ENCODE measurements at regions not wholly inside any gene's neighbourhood (a gene's known extent, or its start where the extent isn't known, plus 50 kb on each side); places are given as distances from the start of the nearest gene placed in this dataset.

DNA sequence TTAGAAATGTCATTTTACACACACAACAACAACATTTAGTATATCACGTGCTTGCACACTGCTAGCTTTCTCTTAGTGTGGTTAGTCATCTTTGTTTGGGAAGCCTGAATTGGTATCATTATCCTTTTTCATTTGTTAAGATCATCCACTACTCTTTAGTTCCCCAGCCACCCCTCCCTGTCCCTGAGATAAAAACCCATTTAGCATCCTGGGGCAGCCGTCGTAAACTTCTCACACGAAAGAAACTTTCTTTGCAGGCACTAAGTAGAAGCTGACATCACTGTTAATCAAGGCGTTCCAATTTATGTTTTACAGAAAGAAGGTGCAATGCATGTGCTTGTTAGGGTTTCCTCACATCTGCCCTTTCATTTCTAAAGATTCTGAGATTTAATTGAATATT is 475.1 kb upstream of the FZD8 start:
- Histone ChIP-seq H3K27me3 (replicated peaks in 1 of 2; ENCODE audit: control insufficient read depth in 2 of 2, insufficient read depth in 2 of 2, low read length in 1 of 2) (no peaks in the 10 kb centered on the region), H3K9me3 (replicated peaks; ENCODE audit: control insufficient read depth, insufficient read depth, low read length) (no peaks in the 10 kb centered on the region), H3K4me1 (ENCODE audit: control insufficient read depth, insufficient read depth, low read length) (no peaks in the 10 kb centered on the region), H3K79me2 (ENCODE audit: control insufficient read depth, insufficient read depth, low read length) (no peaks in the 10 kb centered on the region), H3K4me3 (no peak overlapping the region), H3K36me3 (ENCODE audit: control insufficient read depth in 2 of 2, insufficient read depth in 2 of 2, low read length in 1 of 2) (no peaks in the 10 kb centered on the region), H3K9ac (ENCODE audit: control insufficient read depth, insufficient read depth, low read length) (no peak overlapping the region), H4K20me1 (ENCODE audit: control insufficient read depth, insufficient read depth) (no peaks in the 10 kb centered on the region), H3K4me2 (ENCODE audit: control insufficient read depth, insufficient read depth) (no peak overlapping the region), H2AFZ (ENCODE audit: control insufficient read depth, low read depth, low read length) (no peak overlapping the region), H3K27ac (ENCODE audit: control insufficient read depth, insufficient read depth) (no peak overlapping the region)
- POLR2A ChIA-PET, result no interaction called here
- TF ChIP-seq EZH2 (IDR thresholded peaks at IDR 0.05; ENCODE audit: borderline replicate concordance, control insufficient read depth, low read depth, low read length) (no peak), CHD2 (IDR thresholded peaks at IDR 0.05; ENCODE audit: borderline replicate concordance, low read depth, low read length) (no peak), YBX1 (IDR thresholded peaks at IDR 0.05) (no peak), NBN (IDR thresholded peaks at IDR 0.05) (no peak), TAF1 (IDR thresholded peaks at IDR 0.05; ENCODE audit: borderline replicate concordance, low read depth, low read length) (no peak), BHLHE40 (IDR thresholded peaks at IDR 0.05; ENCODE audit: borderline replicate concordance in 1 of 2, low read depth in 2 of 2, low read length in 1 of 2) (no peak), CBFB (IDR thresholded peaks at IDR 0.05; ENCODE audit: low read depth) (no peak), IKZF2 (IDR thresholded peaks at IDR 0.05) (no peak), RELA (IDR thresholded peaks at IDR 0.05; ENCODE audit: borderline replicate concordance, partially characterized antibody) (no peak), CREM (IDR thresholded peaks at IDR 0.05; ENCODE audit: low read depth) (no peak), WRNIP1 (IDR thresholded peaks at IDR 0.05; ENCODE audit: borderline replicate concordance, low read depth, low read length) (no peak), POU2F2 (IDR thresholded peaks at IDR 0.05; ENCODE audit: borderline replicate concordance, low read depth, low read length) (no peak), SMARCA5 (IDR thresholded peaks at IDR 0.05) (no peak)
- TF ChIP-seq, protein P1, sequence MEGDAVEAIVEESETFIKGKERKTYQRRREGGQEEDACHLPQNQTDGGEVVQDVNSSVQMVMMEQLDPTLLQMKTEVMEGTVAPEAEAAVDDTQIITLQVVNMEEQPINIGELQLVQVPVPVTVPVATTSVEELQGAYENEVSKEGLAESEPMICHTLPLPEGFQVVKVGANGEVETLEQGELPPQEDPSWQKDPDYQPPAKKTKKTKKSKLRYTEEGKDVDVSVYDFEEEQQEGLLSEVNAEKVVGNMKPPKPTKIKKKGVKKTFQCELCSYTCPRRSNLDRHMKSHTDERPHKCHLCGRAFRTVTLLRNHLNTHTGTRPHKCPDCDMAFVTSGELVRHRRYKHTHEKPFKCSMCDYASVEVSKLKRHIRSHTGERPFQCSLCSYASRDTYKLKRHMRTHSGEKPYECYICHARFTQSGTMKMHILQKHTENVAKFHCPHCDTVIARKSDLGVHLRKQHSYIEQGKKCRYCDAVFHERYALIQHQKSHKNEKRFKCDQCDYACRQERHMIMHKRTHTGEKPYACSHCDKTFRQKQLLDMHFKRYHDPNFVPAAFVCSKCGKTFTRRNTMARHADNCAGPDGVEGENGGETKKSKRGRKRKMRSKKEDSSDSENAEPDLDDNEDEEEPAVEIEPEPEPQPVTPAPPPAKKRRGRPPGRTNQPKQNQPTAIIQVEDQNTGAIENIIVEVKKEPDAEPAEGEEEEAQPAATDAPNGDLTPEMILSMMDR (IDR thresholded peaks at IDR 0.05 in 2 of 3, conservative IDR thresholded peaks at IDR 0.05 in 1 of 3; ENCODE audit: control insufficient read depth in 2 of 3, extremely low read depth in 1 of 3, insufficient read depth in 1 of 3, low read depth in 3 of 3, low read length in 3 of 3), result no peak
- TF ChIP-seq, protein P2, sequence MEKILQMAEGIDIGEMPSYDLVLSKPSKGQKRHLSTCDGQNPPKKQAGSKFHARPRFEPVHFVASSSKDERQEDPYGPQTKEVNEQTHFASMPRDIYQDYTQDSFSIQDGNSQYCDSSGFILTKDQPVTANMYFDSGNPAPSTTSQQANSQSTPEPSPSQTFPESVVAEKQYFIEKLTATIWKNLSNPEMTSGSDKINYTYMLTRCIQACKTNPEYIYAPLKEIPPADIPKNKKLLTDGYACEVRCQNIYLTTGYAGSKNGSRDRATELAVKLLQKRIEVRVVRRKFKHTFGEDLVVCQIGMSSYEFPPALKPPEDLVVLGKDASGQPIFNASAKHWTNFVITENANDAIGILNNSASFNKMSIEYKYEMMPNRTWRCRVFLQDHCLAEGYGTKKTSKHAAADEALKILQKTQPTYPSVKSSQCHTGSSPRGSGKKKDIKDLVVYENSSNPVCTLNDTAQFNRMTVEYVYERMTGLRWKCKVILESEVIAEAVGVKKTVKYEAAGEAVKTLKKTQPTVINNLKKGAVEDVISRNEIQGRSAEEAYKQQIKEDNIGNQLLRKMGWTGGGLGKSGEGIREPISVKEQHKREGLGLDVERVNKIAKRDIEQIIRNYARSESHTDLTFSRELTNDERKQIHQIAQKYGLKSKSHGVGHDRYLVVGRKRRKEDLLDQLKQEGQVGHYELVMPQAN (conservative IDR thresholded peaks at IDR 0.05), result no peak
- TF ChIP-seq, protein P3, sequence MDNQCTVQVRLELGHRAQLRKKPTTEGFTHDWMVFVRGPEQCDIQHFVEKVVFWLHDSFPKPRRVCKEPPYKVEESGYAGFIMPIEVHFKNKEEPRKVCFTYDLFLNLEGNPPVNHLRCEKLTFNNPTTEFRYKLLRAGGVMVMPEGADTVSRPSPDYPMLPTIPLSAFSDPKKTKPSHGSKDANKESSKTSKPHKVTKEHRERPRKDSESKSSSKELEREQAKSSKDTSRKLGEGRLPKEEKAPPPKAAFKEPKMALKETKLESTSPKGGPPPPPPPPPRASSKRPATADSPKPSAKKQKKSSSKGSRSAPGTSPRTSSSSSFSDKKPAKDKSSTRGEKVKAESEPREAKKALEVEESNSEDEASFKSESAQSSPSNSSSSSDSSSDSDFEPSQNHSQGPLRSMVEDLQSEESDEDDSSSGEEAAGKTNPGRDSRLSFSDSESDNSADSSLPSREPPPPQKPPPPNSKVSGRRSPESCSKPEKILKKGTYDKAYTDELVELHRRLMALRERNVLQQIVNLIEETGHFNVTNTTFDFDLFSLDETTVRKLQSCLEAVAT (IDR thresholded peaks at IDR 0.05), result no peak
- TF ChIP-seq, protein P4, sequence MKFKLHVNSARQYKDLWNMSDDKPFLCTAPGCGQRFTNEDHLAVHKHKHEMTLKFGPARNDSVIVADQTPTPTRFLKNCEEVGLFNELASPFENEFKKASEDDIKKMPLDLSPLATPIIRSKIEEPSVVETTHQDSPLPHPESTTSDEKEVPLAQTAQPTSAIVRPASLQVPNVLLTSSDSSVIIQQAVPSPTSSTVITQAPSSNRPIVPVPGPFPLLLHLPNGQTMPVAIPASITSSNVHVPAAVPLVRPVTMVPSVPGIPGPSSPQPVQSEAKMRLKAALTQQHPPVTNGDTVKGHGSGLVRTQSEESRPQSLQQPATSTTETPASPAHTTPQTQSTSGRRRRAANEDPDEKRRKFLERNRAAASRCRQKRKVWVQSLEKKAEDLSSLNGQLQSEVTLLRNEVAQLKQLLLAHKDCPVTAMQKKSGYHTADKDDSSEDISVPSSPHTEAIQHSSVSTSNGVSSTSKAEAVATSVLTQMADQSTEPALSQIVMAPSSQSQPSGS (IDR thresholded peaks at IDR 0.05; ENCODE audit: low read length), result no peak
- no TSS peak for BruUV-seq (replicated peaks)
- 54% methylated on average over 5 of the region's 5 CpGs for WGBS (ENCODE audit: insufficient coverage, insufficient replicate concordance, low lambda C conversion rate, missing lambda C conversion rate)
- SMC1A ChIA-PET (ENCODE audit: uncharacterized antibody, unreplicated experiment), result no interaction called here
- no peak for ATAC-seq
- intact Hi-C loops (cut with micrococcal nuclease; ENCODE audit: unreplicated experiment) (no loop called here), in situ Hi-C loops (cut with MboI) (no loop called here)
- RAD21 ChIA-PET (ENCODE audit: unreplicated experiment), result no interaction called here
- DNase-seq (ENCODE audit: low read depth, low spot score), result no peak
- CTCF ChIA-PET, result no interaction called here
- no peak for FAIRE-seq
